ENCODE measurements at regions not wholly inside any gene's neighbourhood (a gene's known extent, or its start where the extent isn't known, plus 50 kb on each side); places are given as distances from the start of the nearest gene placed in this dataset.

DNA sequence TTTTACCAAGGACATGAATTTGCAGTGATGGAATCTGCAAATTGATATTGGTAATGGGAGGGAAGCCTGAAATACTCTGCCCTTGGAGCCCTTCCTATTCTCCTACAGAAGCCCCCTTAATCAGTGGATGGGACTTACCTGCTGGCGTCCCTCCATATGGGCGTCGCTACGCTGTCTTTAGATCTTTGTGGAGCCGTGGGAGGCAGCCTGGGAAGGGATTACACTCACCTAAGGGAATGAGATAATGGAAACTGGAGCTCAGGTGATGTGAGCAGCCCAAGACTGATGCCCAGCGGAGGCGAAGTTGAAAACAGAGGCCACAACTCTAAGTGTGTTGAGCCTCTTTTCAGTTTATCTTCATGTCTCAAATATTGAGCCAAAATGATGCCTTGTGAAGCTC is 306.6 kb downstream of the MYCN start:
- H3K27ac Mint-ChIP-seq, result no peak overlapping the region
- ATAC-seq, result no peak
- H3K36me3 Mint-ChIP-seq, result no peaks in the 10 kb centered on the region
- no peak overlapping the region for H3K4me3 Mint-ChIP-seq
- no peaks in the 10 kb centered on the region for H3K27me3 Mint-ChIP-seq
- no peaks in the 10 kb centered on the region for H3K9me3 Mint-ChIP-seq
- DNase-seq (ENCODE audit: low spot score), result no peak
- no peaks in the 10 kb centered on the region for H3K4me1 Mint-ChIP-seq (ENCODE audit: low read depth in 2 of 2)

DNA sequence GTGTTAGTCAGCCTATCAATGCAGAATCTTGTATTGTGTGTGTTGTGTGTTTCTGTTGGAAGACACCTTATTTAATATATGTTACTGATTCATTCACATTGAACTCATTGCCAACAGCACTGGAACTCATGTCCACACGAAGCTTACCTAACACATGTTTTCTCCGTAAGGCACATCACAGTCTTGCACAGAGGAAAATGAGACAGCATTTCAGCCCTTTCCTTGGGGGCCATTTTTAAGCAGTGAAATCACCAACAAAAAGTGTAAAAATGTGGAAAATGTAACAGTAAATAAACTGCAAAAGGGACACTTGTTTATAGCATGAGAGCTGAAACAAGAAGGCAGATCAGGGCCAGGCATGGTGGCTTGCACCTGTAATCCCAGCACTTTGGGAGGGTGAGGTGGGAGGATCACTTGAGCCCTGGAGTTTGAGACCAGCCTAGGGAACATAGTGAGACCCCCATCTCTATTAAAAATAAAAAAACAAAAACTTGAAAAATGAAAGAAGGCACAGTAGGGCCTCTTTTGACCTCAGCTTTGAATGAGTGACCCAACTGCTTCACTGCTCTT is 306.0 kb downstream of the MYCN start:
- ATAC-seq (no peak), DNase-seq (ENCODE audit: low spot score) (no peak)
- no peak overlapping the region for H3K4me3 Mint-ChIP-seq
- no peaks in the 10 kb centered on the region for H3K4me1 Mint-ChIP-seq (ENCODE audit: low read depth in 2 of 2)
- no peaks in the 10 kb centered on the region for H3K9me3 Mint-ChIP-seq
- no peaks in the 10 kb centered on the region for H3K36me3 Mint-ChIP-seq
- H3K27me3 Mint-ChIP-seq, result no peaks in the 10 kb centered on the region
- no peak overlapping the region for H3K27ac Mint-ChIP-seq

DNA sequence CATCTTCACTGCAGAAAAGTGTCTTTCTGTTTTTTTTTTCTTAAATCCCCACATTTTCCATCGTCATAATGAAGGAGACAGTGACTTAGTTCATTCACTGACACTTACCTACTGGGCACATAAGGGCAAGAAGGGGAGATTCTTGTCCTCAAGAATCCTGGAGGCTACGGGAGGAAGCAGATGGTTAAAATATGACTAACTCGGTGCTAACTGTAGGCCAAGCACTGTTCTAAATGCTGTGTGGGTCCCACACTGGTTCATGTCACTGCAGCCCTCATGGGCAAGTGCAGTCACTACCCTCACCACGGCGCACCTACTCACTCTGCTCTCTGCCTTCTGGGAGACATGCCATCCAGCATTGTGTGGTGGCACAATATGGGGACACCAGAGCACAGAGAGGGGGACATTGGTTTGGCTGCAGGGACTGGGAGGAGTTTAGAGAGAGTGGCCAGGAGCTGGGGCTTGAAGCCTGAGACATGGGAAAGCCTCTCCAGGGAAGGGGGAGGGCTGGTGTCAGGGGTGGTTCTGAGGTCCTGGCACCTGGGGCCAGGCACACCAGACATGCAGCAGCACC is 305.2 kb downstream of the MYCN start:
- ATAC-seq (peak in 1 of 2 donors; percentile 12), DNase-seq (ENCODE audit: low spot score) (no peak)
- Mint-ChIP-seq H3K9me3 (no peaks in the 10 kb centered on the region), H3K36me3 (no peaks in the 10 kb centered on the region), H3K27me3 (no peaks in the 10 kb centered on the region), H3K4me1 (ENCODE audit: low read depth in 2 of 2) (no peaks in the 10 kb centered on the region), H3K4me3 (no peak overlapping the region), H3K27ac (no peak overlapping the region)

DNA sequence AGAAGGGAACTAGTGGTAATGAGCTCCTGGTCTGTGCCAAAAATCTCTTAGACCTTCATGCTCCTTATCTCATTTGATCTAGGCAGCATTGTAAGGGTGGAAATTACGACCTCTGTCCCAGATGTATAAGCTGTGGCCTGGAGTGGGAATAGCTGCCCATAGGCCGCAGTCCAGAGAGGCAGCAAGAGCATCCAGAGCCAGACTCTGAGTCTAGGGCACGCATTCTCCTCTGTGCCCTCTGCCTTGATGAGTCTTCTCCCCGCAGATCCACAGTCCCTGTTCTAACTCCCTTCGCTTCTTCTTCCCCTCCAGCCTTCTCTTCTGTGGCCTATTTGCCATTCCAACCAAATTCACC is 304.6 kb downstream of the MYCN start:
- Mint-ChIP-seq H3K27me3 (peaks cover 0 to 3% of the 10 kb centered on the region in 2 donors), H3K4me1 (ENCODE audit: low read depth in 2 of 2) (no peaks in the 10 kb centered on the region), H3K27ac (no peak overlapping the region), H3K36me3 (no peaks in the 10 kb centered on the region), H3K9me3 (no peaks in the 10 kb centered on the region), H3K4me3 (no peak overlapping the region)
- no peak for DNase-seq (ENCODE audit: low spot score)
- ATAC-seq, result no peak

DNA sequence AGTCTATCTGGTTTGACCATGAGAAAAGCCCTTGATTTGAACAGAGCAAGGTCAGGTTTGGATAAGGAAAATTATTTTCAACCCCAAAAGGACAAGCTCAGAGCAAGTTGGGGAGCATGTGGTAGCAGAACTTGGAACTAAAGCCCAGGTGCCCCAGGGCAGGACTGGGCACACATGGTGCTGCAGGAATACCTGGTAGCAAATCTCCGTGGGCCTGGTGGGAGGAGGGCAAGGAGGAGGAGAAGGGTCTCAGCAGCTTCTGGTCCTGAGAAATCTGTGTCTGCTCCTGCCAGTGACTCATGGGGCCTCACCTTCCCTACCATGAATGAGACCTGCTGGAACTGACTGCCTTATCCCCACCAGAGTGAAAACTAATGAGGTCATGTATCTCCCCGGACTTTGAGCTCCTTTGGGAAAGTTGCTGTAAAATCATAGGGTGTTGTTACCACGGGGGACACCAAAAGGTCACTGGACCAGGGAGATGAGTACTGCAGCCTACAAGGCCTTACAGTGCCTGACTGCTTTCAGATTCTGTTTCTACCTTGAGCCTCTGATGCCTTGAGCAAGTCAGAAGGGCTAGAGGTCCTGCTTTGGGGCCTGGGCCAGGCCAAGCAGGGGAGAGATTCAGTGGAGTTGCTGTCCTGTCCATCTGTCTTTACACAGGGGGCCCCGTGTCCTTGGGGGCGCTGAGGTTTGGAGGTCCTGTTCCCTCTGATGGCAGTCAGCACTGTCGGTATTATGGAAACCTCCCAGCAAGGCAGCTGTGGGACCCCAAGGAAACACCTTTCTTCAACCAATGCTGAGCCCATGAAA is 304.0 kb downstream of the MYCN start:
- Mint-ChIP-seq H3K36me3 (no peaks in the 10 kb centered on the region), H3K27ac (no peak overlapping the region), H3K27me3 (peaks cover 0 to 6% of the 10 kb centered on the region in 2 donors), H3K9me3 (no peaks in the 10 kb centered on the region), H3K4me1 (ENCODE audit: low read depth in 2 of 2) (no peaks in the 10 kb centered on the region), H3K4me3 (no peak overlapping the region)
- ATAC-seq (no peak), DNase-seq (ENCODE audit: low spot score) (no peak)

DNA sequence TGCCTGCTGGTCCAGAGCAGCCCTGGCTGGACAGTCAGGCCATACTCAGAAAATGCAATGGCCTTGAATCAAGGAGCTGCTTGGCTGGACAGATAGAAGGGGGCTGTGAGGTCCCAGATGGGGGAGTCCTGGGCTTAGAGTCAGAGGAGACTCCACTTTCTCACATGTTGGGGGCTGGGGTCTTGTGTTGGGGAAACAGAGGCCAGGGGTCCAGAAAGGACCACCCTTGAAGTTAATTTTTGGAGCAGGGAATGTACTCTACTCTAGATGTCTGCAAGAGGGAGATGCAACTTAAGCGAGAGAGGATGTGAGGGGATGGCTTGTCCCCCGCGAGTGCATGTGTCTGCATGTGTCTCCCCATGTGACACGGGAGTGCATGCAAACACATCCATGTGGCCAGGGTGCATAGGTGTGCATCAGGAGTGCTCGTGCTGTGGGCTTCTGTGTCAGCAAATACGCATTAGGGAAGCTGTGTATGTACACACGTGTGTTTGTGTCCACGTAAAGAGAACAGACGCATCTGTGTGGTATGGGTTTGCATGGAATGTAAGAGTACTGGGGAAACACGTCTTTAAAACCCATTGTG is 303.2 kb downstream of the MYCN start:
- Mint-ChIP-seq H3K9me3 (no peaks in the 10 kb centered on the region), H3K4me3 (no peak overlapping the region), H3K36me3 (no peaks in the 10 kb centered on the region), H3K27me3 (peaks cover 0 to 10% of the 10 kb centered on the region in 2 donors), H3K27ac (no peak overlapping the region), H3K4me1 (ENCODE audit: low read depth in 2 of 2) (no peaks in the 10 kb centered on the region)
- ATAC-seq (no peak), DNase-seq (ENCODE audit: low spot score) (no peak)

DNA sequence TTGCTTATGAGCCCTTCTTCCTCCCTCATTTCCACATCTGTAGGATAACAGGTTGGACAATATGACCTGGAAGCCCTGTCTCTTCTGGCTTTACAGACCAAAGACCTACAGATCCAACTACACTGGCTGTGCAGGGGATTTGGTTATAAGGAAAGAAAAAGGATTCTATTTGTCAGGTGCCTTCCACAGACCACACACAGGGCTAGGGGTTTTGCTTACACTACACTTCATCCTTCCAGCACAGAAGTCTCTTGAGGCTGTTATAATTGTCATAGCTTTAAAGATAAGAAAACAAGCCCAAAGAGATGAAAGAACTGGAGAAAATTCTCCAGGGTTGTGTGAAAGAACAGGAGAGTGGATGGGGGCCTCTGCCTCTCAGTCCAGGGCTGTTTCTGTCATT is 302.6 kb downstream of the MYCN start:
- H3K27me3 Mint-ChIP-seq, result peaks cover 0 to 10% of the 10 kb centered on the region in 2 donors
- DNase-seq (ENCODE audit: low spot score) (no peak), ATAC-seq (no peak)
- H3K4me1 Mint-ChIP-seq (ENCODE audit: low read depth in 2 of 2), result no peaks in the 10 kb centered on the region
- H3K36me3 Mint-ChIP-seq, result no peaks in the 10 kb centered on the region
- H3K9me3 Mint-ChIP-seq, result no peaks in the 10 kb centered on the region
- H3K27ac Mint-ChIP-seq, result no peak overlapping the region
- H3K4me3 Mint-ChIP-seq, result no peak overlapping the region

DNA sequence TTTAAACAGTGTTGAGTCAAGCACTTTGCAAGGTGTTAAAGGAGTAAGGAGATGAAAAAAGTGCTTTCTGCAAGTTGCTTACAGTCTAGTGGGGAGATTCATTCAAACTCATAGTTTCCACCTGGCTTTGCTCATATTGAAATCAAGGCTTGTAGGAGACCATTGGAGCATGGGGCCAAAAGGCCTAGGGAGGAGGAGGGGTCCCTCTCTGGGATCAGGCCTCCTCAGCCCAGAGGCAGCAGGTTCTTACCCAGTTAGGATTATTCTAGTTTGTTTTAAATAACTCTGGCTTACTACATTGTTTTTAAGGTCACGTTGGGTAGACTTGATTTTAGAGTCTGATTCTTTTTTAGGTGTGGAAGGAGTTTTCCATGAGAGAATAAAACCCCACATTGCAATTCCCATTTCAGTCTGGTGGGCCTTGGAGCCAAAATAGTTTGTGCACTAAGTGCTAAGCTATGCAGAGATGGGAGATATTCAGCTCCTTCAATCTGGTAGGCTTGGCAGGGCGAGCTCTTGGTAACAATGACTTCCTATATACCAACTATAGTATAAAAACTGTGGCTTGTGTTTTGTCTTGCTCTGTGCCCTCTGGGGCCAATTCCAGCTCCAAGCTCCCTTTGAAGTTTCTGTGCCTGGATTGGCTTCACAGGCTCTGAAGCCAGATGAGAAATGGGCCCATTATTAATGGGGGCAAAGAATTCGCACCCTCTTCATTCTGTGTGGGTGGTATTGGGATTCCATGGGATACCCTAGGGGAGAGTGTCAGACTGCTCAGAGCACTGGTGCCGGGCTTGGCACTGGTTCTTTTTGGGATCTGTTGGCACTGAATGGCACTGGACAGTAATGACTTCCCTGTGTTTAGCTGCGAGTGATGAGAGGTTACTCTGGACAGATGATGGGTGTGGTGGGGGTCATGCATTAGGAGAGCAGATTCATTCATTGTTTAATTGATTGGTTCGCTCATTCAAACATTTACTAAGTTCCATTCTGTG is 301.1 kb downstream of the MYCN start:
- no peaks in the 10 kb centered on the region for H3K9me3 Mint-ChIP-seq
- no peaks in the 10 kb centered on the region for H3K36me3 Mint-ChIP-seq
- ATAC-seq (no peak), DNase-seq (ENCODE audit: low spot score) (peak; percentile 44)
- H3K4me3 Mint-ChIP-seq, result no peak overlapping the region
- no peaks in the 10 kb centered on the region for H3K4me1 Mint-ChIP-seq (ENCODE audit: low read depth in 2 of 2)
- H3K27ac Mint-ChIP-seq, result no peak overlapping the region
- peaks cover 4 to 17% of the 10 kb centered on the region in 2 donors for H3K27me3 Mint-ChIP-seq

DNA sequence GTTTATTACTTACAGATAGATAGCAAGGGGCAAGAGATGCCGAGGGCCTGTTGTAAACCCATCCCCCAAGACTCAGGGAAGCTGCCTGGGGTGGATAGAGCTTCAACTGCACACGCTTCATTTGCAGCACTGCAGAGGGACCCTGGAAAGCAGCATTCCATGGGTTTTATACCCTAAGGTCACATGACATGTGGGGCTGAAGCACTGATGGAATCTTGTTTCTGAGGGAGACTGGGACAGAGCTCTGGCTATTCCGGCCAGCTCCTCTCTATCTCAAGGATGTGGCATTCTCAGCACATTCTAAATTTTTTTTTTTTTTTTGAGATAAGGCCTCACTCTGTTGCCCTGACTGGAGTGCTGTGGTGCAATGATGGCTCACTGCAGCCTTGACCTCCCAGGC is 300.1 kb downstream of the MYCN start:
- no peak for ATAC-seq
- no peak overlapping the region for H3K4me3 Mint-ChIP-seq
- H3K27ac Mint-ChIP-seq, result no peak overlapping the region
- H3K27me3 Mint-ChIP-seq, result peaks cover 8 to 17% of the 10 kb centered on the region in 2 donors
- H3K36me3 Mint-ChIP-seq, result no peaks in the 10 kb centered on the region
- no peak for DNase-seq (ENCODE audit: low spot score)
- H3K9me3 Mint-ChIP-seq, result no peaks in the 10 kb centered on the region
- H3K4me1 Mint-ChIP-seq (ENCODE audit: low read depth in 2 of 2), result no peaks in the 10 kb centered on the region

DNA sequence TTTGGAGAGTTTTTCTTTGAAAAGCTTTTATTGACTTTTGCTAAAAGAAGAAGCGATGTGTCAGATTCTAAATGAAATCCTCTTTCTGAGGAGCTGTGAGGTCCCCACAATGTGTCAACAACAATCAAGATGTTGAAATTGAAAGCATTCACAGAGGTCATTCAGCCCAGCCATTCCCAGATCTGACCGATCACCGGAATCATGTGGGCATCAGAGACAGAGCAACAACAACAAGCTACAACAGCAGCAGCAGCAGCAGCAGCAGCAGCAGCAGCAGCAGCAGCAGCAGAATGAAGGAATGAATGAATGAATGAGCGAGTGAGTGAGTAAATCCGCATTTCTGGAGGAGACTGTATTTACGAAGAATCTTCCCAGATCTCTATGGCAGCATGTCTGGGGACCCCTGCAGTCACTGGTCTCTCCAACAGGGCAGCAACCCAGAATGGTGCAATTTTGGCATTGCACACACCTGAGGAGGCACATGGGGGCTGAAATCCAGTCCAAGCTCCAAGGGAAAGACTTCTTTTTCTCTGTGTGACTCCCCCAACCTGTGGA is 299.0 kb downstream of the MYCN start:
- H3K27ac Mint-ChIP-seq, result no peak overlapping the region
- no peaks in the 10 kb centered on the region for H3K36me3 Mint-ChIP-seq
- H3K4me3 Mint-ChIP-seq, result no peak overlapping the region
- ATAC-seq, result no peak
- DNase-seq (ENCODE audit: low spot score), result peak; percentile 15
- H3K4me1 Mint-ChIP-seq (ENCODE audit: low read depth in 2 of 2), result no peaks in the 10 kb centered on the region
- H3K9me3 Mint-ChIP-seq, result no peaks in the 10 kb centered on the region
- peaks cover 11 to 17% of the 10 kb centered on the region in 2 donors for H3K27me3 Mint-ChIP-seq

DNA sequence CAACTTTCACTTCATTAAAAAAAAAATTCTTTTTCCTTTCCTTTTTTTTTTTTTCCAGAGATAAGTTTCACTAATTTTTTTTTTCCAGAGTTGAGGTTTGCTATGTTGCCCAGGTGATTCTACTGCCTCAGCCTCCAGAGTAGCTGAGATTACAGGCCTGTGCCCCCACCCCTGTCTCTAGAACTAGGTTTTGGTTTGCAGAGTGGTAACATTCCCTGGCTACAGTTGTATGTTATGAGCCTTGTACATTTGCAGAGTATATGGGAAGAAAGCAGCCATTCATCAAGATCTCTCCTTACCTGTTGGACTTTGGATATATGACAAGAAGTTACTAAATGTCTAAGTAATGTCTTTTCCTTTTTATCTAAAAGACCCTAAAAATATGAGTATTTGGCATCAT is 298.4 kb downstream of the MYCN start:
- H3K36me3 Mint-ChIP-seq, result no peaks in the 10 kb centered on the region
- ATAC-seq (no peak), DNase-seq (ENCODE audit: low spot score) (no peak)
- no peak overlapping the region for H3K27ac Mint-ChIP-seq
- peaks cover 11 to 17% of the 10 kb centered on the region in 2 donors for H3K27me3 Mint-ChIP-seq
- no peaks in the 10 kb centered on the region for H3K9me3 Mint-ChIP-seq
- no peaks in the 10 kb centered on the region for H3K4me1 Mint-ChIP-seq (ENCODE audit: low read depth in 2 of 2)
- no peak overlapping the region for H3K4me3 Mint-ChIP-seq

DNA sequence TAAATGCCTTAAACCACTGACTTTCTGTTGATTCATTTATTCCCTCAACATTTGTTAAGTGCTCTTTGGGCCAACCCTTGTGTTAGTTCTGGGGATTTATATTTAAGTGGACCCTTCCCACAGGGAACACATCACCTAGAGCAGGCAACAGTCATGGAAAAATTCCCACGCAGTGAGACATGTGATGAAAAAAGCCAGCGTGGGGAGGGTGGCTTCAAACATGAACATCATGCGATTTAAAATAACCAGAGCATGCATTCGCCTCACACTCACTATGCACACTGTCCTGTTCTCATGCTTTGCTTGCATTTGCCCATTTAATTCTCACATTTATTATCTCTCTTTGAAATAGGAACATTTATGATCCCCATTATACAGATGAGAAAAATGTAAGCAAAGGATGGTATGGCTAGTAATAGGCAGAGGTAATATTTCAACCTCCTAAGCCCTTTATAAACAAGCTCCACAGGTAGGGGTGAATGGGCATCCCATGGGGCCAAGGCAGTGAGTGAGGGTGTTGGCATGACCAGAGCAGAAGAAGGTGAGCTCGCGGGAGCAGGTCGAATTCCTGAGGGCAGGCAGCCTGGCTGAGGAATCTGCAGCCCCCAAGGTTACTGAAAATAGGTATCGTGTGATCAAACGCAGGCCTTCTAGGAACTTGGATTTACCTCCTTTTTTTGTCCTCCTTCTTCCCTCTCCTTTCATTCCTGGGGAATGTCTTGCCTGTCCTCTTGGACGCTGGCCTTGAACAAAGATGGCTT is 297.8 kb downstream of the MYCN start:
- no peak for ATAC-seq
- H3K4me3 Mint-ChIP-seq, result no peak overlapping the region
- H3K27ac Mint-ChIP-seq, result no peak overlapping the region
- DNase-seq (ENCODE audit: low spot score), result peak; percentile 25
- peaks cover 11 to 17% of the 10 kb centered on the region in 2 donors for H3K27me3 Mint-ChIP-seq
- no peaks in the 10 kb centered on the region for H3K36me3 Mint-ChIP-seq
- H3K4me1 Mint-ChIP-seq (ENCODE audit: low read depth in 2 of 2), result no peaks in the 10 kb centered on the region
- no peaks in the 10 kb centered on the region for H3K9me3 Mint-ChIP-seq

DNA sequence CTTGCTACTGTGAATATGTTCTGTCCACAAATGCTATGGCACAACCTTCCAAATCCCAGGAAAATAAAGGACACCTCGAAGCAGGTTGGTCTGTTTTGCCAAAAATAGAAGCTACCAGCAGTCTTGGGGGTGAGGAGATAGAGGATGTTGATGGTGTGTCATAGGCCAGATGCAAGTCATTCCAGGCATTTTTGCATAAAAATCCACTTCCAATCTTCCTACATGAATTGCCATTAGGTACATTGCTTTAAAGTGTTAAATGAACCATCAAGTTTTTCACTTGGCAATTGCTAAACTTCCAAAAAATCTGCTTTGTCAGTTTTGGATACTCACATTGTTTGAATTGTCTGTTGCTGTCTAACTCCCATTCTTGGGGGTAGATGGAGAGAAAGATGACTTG is 295.4 kb downstream of the MYCN start:
- Mint-ChIP-seq H3K36me3 (no peaks in the 10 kb centered on the region), H3K27ac (no peak overlapping the region), H3K4me1 (ENCODE audit: low read depth in 2 of 2) (no peaks in the 10 kb centered on the region), H3K9me3 (no peaks in the 10 kb centered on the region), H3K4me3 (no peak overlapping the region), H3K27me3 (peaks cover 11 to 17% of the 10 kb centered on the region in 2 donors)
- ATAC-seq, result no peak
- no peak for DNase-seq (ENCODE audit: low spot score)
